NOMO-1 treated with DMSO at 0.1 percent for 48 hours (cell line): ENCODE measurements at regions not wholly inside any gene's neighbourhood (a gene's known extent, or its start where the extent isn't known, plus 50 kb on each side); places are given as distances from the start of the nearest gene placed in this dataset.

ENCODE experiments used
- DNase-seq: peaks from one replicate; lab custom pipeline; 2025; ENCODE audit not compliant: unreplicated experiment; lab: John Stamatoyannopoulos, UW

DNA sequence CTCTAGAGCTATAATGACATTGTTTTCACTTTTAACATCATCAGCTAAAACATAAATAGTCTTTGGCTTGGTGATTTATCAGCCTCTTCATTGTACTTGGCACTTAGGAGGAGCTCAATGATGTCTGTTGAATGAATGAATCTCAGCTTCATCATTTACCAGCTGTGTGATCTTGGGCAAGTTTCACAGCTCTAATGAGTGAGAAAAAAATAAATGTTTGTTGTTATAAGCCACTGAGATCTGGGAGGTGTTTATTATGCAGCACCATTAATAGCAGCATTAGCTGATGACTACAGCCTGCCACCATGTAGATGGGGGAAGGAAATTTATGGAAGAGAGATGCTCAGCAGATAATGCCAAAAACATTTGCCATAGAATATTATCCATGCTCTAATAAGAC is 63.6 kb upstream of the C1QTNF7 start:
- no peak for DNase-seq

DNA sequence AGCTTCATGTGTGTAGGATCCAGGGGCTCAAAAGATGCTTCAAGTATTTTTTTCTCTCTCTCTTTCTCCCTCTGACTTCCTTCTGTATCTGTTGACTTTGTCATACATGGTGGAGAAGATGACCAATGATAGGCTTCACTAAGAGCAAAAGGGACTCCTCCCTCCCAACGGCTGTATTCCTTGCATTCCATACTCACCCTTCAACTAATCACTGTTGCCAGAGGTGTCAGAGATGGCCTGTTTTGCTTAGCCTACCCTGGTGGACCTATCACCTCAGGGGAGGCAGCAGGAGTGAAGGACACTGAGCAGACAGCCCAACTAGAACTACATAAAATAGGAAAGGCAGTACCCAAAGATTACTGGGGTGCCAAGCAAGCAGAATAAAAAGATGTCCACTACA is 62.2 kb upstream of the C1QTNF7 start:
- DNase-seq, result no peak

DNA sequence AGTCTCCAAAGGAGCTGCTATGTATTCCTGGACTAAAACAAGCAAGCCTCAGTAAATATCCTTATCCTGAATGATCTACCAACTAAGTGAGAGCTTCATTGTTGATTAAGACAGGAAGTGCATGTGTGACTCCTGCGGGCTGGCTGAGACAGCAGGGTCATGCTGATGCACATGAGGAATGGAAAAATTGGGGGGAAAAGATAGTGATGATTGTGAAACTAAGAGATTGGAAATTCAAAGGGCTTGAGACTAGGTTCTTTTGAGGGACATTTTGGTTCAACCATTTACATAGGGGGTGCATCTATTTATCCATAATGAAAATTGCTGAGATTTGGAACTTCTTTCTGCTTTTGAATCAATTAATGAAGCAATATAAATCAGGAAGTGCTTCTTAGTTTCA is 61.1 kb upstream of the C1QTNF7 start:
- DNase-seq, result no peak

GRCh38 chr4:15368856-15369255 is 59.0 kb upstream of the C1QTNF7 start:
- DNase-seq, result peak; percentile 57

GRCh38 chr4:15370296-15370695 is 57.5 kb upstream of the C1QTNF7 start:
- no peak for DNase-seq

DNA sequence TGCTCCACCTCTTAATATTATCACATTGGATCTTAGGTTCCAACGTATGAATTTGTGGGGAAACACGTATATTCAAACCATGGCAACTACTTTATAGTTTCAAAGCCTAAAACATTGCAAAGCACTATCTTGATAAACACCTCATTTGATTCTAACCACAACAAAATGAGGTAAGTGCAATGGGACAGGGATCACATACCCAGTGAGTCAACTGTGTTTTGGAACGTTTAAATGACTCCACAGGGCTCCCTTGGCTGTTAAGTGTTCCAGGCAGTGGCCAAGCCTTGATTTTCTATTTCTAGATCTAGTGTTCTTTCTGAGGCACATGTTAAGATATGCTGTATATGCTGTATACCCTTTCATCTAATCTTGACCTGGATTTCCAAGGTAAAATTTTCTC is 54.5 kb upstream of the C1QTNF7 start:
- no peak for DNase-seq

DNA sequence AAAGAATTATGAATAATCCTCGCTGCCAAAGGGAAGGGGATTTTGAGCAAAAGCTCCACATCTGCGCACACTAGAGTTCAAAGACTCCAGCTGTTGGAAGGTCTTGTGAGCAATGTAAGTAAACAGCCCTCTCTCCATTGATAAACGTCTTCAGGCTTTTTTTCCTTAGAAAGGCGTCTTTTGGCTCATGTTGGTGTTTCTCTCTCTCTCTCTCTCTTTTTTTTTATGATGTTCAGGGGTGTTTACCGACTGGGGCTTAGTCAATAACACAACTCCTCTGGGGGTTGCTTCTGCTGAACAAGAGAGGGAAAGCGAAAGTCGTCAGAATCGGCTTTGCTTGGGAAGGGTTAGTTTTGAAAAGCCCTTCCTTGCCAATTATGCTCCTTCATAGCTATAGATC is 53.2 kb upstream of the C1QTNF7 start:
- DNase-seq, result no peak

DNA sequence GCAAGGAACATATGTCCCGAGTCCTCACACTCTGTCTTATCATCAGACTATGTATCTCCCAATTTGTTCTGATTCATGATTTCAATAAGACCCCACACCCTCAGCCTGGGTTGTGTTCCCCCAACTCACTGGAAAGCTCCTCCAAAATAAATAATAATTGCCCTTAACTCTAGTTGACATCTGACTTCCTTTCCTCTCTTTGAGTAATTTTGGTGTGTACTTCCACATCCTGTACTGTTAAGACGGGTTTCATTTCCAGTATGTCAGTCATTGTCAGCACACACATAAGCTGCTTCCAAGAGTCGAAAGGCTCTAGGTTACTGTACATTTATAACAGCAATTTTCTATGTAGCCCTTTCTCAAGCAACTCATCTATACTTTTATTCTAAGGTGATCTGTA is 52.2 kb upstream of the C1QTNF7 start:
- DNase-seq, result peak; percentile 80

GRCh38 chr4:15376145-15376544 is 51.7 kb upstream of the C1QTNF7 start:
- DNase-seq, result peak; percentile 51

GRCh38 chr4:15376594-15376993 is 51.2 kb upstream of the C1QTNF7 start:
- DNase-seq, result no peak
